ENCODE measurements at regions not wholly inside any gene's neighbourhood (a gene's known extent, or its start where the extent isn't known, plus 50 kb on each side); places are given as distances from the start of the nearest gene placed in this dataset.

DNA sequence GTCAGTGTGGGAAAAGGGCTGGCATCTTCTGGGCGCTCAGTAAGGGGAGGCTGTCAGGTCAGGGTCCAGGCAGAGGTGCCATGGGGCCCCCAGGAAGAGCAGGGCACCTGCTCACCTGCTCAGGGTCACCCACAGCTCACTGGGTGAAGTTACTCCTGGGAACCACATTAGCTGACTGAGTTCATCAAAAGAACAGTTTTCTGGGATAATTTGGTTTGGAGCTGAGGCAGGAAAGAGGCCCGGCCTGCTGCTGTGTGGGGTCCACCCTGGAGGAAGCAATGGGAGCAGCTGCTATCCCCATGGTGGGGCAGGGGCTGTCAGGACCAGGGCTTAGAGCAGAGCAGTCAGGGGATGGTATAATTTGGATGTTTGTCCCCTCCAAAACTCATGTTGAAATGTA, 97.2 kb upstream of the GPC1 start:
- TF ChIP-seq POLR2A (IDR thresholded peaks at IDR 0.05), result no peak
- TF ChIP-seq EP300 (IDR thresholded peaks at IDR 0.05), result no peak
- TF ChIP-seq, protein P1, sequence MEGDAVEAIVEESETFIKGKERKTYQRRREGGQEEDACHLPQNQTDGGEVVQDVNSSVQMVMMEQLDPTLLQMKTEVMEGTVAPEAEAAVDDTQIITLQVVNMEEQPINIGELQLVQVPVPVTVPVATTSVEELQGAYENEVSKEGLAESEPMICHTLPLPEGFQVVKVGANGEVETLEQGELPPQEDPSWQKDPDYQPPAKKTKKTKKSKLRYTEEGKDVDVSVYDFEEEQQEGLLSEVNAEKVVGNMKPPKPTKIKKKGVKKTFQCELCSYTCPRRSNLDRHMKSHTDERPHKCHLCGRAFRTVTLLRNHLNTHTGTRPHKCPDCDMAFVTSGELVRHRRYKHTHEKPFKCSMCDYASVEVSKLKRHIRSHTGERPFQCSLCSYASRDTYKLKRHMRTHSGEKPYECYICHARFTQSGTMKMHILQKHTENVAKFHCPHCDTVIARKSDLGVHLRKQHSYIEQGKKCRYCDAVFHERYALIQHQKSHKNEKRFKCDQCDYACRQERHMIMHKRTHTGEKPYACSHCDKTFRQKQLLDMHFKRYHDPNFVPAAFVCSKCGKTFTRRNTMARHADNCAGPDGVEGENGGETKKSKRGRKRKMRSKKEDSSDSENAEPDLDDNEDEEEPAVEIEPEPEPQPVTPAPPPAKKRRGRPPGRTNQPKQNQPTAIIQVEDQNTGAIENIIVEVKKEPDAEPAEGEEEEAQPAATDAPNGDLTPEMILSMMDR (IDR thresholded peaks at IDR 0.05), result no peak
- Histone ChIP-seq H3K4me3 (no peak overlapping the region), H3K4me1 (ENCODE audit: insufficient read depth) (no peaks in the 10 kb centered on the region), H3K36me3 (no peaks in the 10 kb centered on the region), H3K9me3 (no peaks in the 10 kb centered on the region), H3K27ac (no peak overlapping the region), H3K27me3 (no peaks in the 10 kb centered on the region)
- no peak for DNase-seq
- intact Hi-C loops (cut with DNase I), result loop anchor here in 1 of 4 donors (5.0 kb wide), 1 partner anchor 866 kb away; no protein-coding TSS in a partner anchor
- 79 to 87% (median 86%) methylated on average over 2 of the region's 2 CpGs for WGBS, 3 donors

DNA sequence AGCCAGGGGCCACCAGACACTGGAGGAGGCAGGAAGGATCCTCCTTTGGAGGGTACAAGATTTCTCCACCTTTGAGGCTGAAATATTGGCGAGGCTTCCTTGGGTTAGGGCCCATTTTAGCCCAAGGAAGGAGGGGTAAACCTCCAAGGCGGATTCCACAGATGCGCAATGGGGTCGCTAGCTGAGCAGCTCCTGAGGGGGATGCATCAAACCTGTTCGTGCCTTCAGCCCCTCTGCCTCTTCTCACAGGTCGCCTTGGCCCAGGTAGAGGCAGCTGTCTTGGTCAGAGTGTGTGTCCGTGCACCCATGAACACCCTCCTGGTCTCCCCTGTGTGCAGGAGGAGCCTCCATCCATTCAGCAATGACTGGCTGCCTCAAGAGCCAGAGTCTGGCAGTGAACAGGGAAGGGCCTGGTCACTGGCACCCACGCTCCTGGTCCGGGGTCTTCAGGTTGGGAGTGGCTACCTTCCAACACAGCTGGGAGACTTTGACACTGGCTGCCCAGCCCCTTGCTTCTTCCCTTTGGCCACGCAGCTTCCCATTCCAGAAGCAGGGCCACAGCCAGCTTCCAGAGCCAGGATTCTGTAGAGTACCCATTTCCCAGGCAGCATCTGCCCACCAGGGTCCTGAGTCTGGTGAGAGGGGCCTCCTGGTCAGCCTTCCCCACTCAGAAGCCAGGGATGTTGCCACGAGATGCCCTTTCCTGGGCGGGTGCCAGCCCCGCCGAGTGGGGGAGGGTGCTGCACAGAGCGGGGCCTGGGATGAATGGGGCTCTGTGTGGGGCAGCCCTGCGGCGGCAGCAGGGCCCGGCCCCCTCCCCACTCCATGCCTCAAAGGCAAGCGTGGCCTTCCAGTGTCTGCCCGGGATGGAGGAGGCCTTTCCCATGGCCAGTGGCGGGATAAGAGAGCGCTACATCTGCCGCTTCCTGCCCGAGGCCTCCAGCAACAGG, 95.8 kb upstream of the GPC1 start:
- H3K36me3 ChIP-seq, result no peaks in the 10 kb centered on the region
- intact Hi-C loops (cut with DNase I), result loop anchor here in 2 of 4 donors (5.0 to 10.0 kb wide), 2 partner anchors 105 to 867 kb away; no protein-coding TSS in a partner anchor
- no peak for TF ChIP-seq EP300 (IDR thresholded peaks at IDR 0.05)
- no peak for TF ChIP-seq POLR2A (IDR thresholded peaks at IDR 0.05)
- TF ChIP-seq, protein P1 (IDR thresholded peaks at IDR 0.05), result no peak
- no peak overlapping the region for H3K4me3 ChIP-seq
- no peak overlapping the region for H3K27ac ChIP-seq
- no peaks in the 10 kb centered on the region for H3K27me3 ChIP-seq
- WGBS, 3 donors, result 79 to 82% (median 81%) methylated on average over 19 to 24 of the region's 24 CpGs
- DNase-seq, result no peak
- no peaks in the 10 kb centered on the region for H3K4me1 ChIP-seq (ENCODE audit: insufficient read depth)
- no peaks in the 10 kb centered on the region for H3K9me3 ChIP-seq

DNA sequence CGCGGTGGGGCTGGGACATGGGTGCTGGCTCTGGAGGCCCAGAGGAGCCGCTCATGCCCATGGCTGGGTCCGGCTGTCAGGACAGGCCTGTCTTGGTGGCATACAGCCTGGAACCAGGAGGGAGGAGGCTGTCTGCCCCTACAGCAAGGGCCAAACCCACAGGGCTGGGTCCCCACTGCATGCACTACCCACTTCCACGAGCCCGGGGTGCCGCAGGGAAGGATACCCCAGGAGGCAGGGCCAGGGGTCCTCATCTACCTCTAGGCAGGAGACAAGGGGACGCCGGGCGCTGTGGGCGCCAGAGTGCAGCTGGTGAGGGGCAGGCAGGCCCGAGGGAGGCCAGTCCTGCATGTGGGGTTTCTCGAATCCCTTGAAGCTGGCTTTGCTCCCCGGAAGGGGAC, 95.1 kb upstream of the GPC1 start:
- TF ChIP-seq, protein P1 (IDR thresholded peaks at IDR 0.05), result no peak
- TF ChIP-seq EP300 (IDR thresholded peaks at IDR 0.05) (no peak), POLR2A (IDR thresholded peaks at IDR 0.05) (no peak)
- WGBS, 3 donors, result 89 to 94% (median 94%) methylated on average over 14 of the region's 14 CpGs
- no peaks in the 10 kb centered on the region for H3K36me3 ChIP-seq
- no peak for DNase-seq
- H3K4me1 ChIP-seq (ENCODE audit: insufficient read depth), result no peaks in the 10 kb centered on the region
- intact Hi-C loops (cut with DNase I), result loop anchor here in 1 of 4 donors (10.0 kb wide), 1 partner anchor 106 kb away; no protein-coding TSS in a partner anchor
- no peaks in the 10 kb centered on the region for H3K9me3 ChIP-seq
- no peak overlapping the region for H3K4me3 ChIP-seq
- no peak overlapping the region for H3K27ac ChIP-seq
- no peaks in the 10 kb centered on the region for H3K27me3 ChIP-seq

DNA sequence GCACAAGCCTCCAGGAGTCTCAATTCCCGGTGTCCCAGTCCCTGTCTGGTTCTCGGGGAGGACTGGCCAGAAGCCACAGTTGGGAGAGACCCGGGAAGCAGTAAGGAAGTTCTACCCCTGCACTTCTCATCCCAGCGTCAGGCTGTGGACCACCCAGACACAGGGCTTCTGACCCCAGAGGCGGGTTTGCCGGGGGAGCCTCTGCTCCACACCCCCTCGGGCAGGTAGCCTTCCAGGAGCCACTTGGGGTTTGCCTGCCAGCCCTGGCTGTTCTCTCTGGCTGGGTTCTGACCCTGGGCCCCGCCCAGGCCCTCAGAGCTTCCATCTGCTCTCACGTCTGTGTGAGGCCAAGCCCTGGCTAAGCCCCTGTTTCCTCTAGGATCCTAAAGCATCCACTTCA, 94.4 kb upstream of the GPC1 start:
- 56 to 61% (median 60%) methylated on average over 9 of the region's 9 CpGs for WGBS, 3 donors
- Histone ChIP-seq H3K27me3 (no peaks in the 10 kb centered on the region), H3K4me3 (no peak overlapping the region), H3K4me1 (ENCODE audit: insufficient read depth) (no peaks in the 10 kb centered on the region), H3K9me3 (no peaks in the 10 kb centered on the region), H3K27ac (no peak overlapping the region), H3K36me3 (no peaks in the 10 kb centered on the region)
- intact Hi-C loops (cut with DNase I), result loop anchor here in 1 of 4 donors (10.0 kb wide), 1 partner anchor 106 kb away; no protein-coding TSS in a partner anchor
- TF ChIP-seq EP300 (IDR thresholded peaks at IDR 0.05) (no peak), POLR2A (IDR thresholded peaks at IDR 0.05) (no peak)
- TF ChIP-seq, protein P1 (IDR thresholded peaks at IDR 0.05), result no peak
- DNase-seq, result no peak
